HEK293 (cell line): ENCODE measurements at regions not wholly inside any gene's neighbourhood (a gene's known extent, or its start where the extent isn't known, plus 50 kb on each side); places are given as distances from the start of the nearest gene placed in this dataset.

ENCODE experiments used
- CTCF ChIA-PET: fragments of 350-600 bp; formaldehyde crosslinking; extraction: SDS; loops from one replicate; lab custom pipeline; 2021; ENCODE audit warnings: antibody characterized with exemption; lab: Yijun Ruan, JAX
- POLR2A ChIA-PET: fragments of 300-600 bp; formaldehyde crosslinking; extraction: SDS; loops from one replicate; lab custom pipeline; 2020; ENCODE audit warnings: antibody characterized with exemption, inconsistent platforms; lab: Yijun Ruan, JAX
- H3K27ac ChIP-seq: fragments of 200-500 bp; sonication (Bioruptor generic); 2 replicates; pipeline ENCODE4 v1.5.1; 2014; ENCODE audit warnings: low read depth, low read length, control low read depth, inconsistent platforms; ENCODE audit errors: extremely low read depth
- H3K36me3 ChIP-seq, 2 experiments: fragments of 200-500 bp in 1 of 2; sonication (Bioruptor generic) in 1 of 2; 1 replicate in 1 of 2; 2 replicates in 1 of 2; pipeline ENCODE4 v1.5.1; 2014 to 2017; ENCODE audit warnings: inconsistent platforms in 2 of 2, low read length in 2 of 2; ENCODE audit not compliant: control insufficient read depth in 2 of 2, insufficient read depth in 1 of 2
- H3K4me1 ChIP-seq: fragments of 200-500 bp; sonication (Bioruptor generic); 2 replicates; pipeline ENCODE4 v1.5.1; 2014; ENCODE audit warnings: mild to moderate bottlenecking, low read length, inconsistent platforms; ENCODE audit not compliant: control insufficient read depth, insufficient read depth
- H3K4me3 ChIP-seq: 2 replicates; pipeline ENCODE4 v1.5.1; 2011; ENCODE audit warnings: low read depth, mild to moderate bottlenecking, control low read depth, low read length, moderate library complexity
- H3K9me3 ChIP-seq: fragments of 200-500 bp; sonication (Bioruptor generic); 2 replicates; pipeline ENCODE4 v1.5.1; 2014; ENCODE audit warnings: low read depth, low read length, inconsistent platforms; ENCODE audit not compliant: control insufficient read depth, insufficient read depth
- FEZF1 ChIP-seq: fragments of 450-650 bp; formaldehyde crosslinking; IDR thresholded peaks from 2 replicates; pipeline ENCODE4 v1.5.1; 2016; ENCODE audit warnings: missing biosample characterization, missing genetic modification characterization
- HOXC10 ChIP-seq: sonication (generic); formaldehyde crosslinking; IDR thresholded peaks from 2 replicates; pipeline ENCODE4 v1.8.1; 2023; ENCODE audit warnings: mild to moderate bottlenecking, missing genetic modification reagents
- HOXD13 ChIP-seq: sonication (generic); formaldehyde crosslinking; IDR thresholded peaks from 2 replicates; pipeline ENCODE4 v1.8.0; 2022; ENCODE audit warnings: missing genetic modification reagents, borderline replicate concordance
- YY2 ChIP-seq: fragments of 450-650 bp; formaldehyde crosslinking; IDR thresholded peaks from 2 replicates; pipeline ENCODE4 v1.5.1; 2016; ENCODE audit warnings: missing biosample characterization, missing genetic modification characterization
- ZBTB1 ChIP-seq: fragments of 450-650 bp; formaldehyde crosslinking; IDR thresholded peaks from 2 replicates; pipeline ENCODE4 v1.5.1; 2016; ENCODE audit warnings: missing biosample characterization, missing genetic modification characterization
- ZFP37 ChIP-seq: fragments of 450-650 bp; formaldehyde crosslinking; IDR thresholded peaks from 2 replicates; pipeline ENCODE4 v1.5.1; 2016; ENCODE audit warnings: missing biosample characterization, missing genetic modification characterization
- ZNF146 ChIP-seq: fragments of 450-650 bp; formaldehyde crosslinking; IDR thresholded peaks from 2 replicates; pipeline ENCODE4 v1.5.1; 2016; ENCODE audit warnings: missing biosample characterization, missing genetic modification characterization
- ZNF184 ChIP-seq: fragments of 450-650 bp; IDR thresholded peaks from 2 replicates; pipeline ENCODE4 v1.5.1; 2018; ENCODE audit warnings: missing biosample characterization, mild to moderate bottlenecking, missing genetic modification characterization
- ZNF248 ChIP-seq: fragments of 450-650 bp; formaldehyde crosslinking; IDR thresholded peaks from 2 replicates; pipeline ENCODE4 v1.5.1; 2017; ENCODE audit warnings: missing biosample characterization, missing genetic modification characterization
- ZNF266 ChIP-seq: fragments of 450-650 bp; formaldehyde crosslinking; IDR thresholded peaks from 2 replicates; pipeline ENCODE4 v1.5.1; 2016; ENCODE audit warnings: missing biosample characterization, missing genetic modification characterization, low read depth
- ZNF280D ChIP-seq: fragments of 450-650 bp; formaldehyde crosslinking; IDR thresholded peaks from 2 replicates; pipeline ENCODE4 v1.5.1; 2016; ENCODE audit warnings: missing biosample characterization, missing genetic modification characterization
- ZNF324 ChIP-seq: fragments of 450-650 bp; formaldehyde crosslinking; IDR thresholded peaks from 2 replicates; pipeline ENCODE4 v1.5.1; 2016; ENCODE audit warnings: missing biosample characterization, missing genetic modification characterization
- ZNF350 ChIP-seq: fragments of 450-650 bp; formaldehyde crosslinking; IDR thresholded peaks from 2 replicates; pipeline ENCODE4 v1.5.0; 2017; ENCODE audit warnings: missing biosample characterization, mild to moderate bottlenecking, missing genetic modification characterization
- ZNF37A ChIP-seq: fragments of 450-650 bp; IDR thresholded peaks from 2 replicates; pipeline ENCODE4 v1.5.1; 2018; ENCODE audit warnings: missing biosample characterization, missing genetic modification characterization
- ZNF391 ChIP-seq: fragments of 450-650 bp; formaldehyde crosslinking; IDR thresholded peaks from 2 replicates; pipeline ENCODE4 v1.5.1; 2016; ENCODE audit warnings: low read depth, missing biosample characterization, missing genetic modification characterization, borderline replicate concordance
- ZNF426 ChIP-seq: fragments of 450-650 bp; formaldehyde crosslinking; IDR thresholded peaks from 2 replicates; pipeline ENCODE4 v1.5.1; 2017; ENCODE audit warnings: missing biosample characterization, missing genetic modification characterization, mild to moderate bottlenecking, inconsistent platforms, moderate library complexity
- ZNF473 ChIP-seq: fragments of 450-650 bp; formaldehyde crosslinking; IDR thresholded peaks from 2 replicates; pipeline ENCODE4 v1.5.1; 2017; ENCODE audit warnings: missing biosample characterization, missing genetic modification characterization
- ZNF518A ChIP-seq: fragments of 450-650 bp; formaldehyde crosslinking; conservative IDR thresholded peaks from 2 replicates; pipeline ENCODE4 v1.5.1; 2016; ENCODE audit warnings: low read depth, missing biosample characterization, missing genetic modification characterization
- ZNF623 ChIP-seq: fragments of 450-650 bp; formaldehyde crosslinking; IDR thresholded peaks from 2 replicates; pipeline ENCODE4 v1.5.1; 2016; ENCODE audit warnings: missing biosample characterization, missing genetic modification characterization
- ZNF791 ChIP-seq: fragments of 450-650 bp; formaldehyde crosslinking; IDR thresholded peaks from 2 replicates; pipeline ENCODE4 v1.5.1; 2016; ENCODE audit warnings: missing biosample characterization, missing genetic modification characterization
- ZNF830 ChIP-seq: fragments of 450-650 bp; IDR thresholded peaks from 2 replicates; pipeline ENCODE4 v1.5.0; 2018; ENCODE audit warnings: missing biosample characterization, missing genetic modification characterization, low read depth, mild to moderate bottlenecking, moderate library complexity
- TF ChIP-seq, protein P1 (sequence below): fragments of 450-650 bp; formaldehyde crosslinking; IDR thresholded peaks from 2 replicates; pipeline ENCODE4 v1.5.1; 2016; ENCODE audit warnings: missing biosample characterization, missing genetic modification characterization
- TF ChIP-seq, protein P2 (sequence below): fragments of 450-650 bp; formaldehyde crosslinking; IDR thresholded peaks from 2 replicates; pipeline ENCODE4 v1.5.1; 2017; ENCODE audit warnings: missing biosample characterization, missing genetic modification characterization

DNA sequence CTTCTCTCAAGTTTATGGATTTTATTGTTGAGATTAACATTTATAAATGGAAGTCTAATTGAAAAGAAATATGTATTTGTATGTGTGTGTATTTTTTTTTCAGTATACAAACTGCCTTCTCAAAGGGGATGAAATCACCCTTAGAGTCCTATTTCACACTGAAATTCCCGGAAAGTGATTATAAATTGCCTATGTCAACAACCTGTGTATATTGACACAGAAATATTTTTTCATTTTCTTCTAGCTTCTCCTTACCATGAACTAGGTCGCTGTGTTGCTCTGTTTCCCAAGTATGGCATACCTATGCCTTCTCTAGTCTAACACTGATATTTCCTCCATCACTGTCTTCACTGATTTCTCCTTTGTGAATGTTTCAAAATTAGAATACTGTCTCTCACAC lies 444.0 kb upstream of the AZI2 start:
- H3K27ac ChIP-seq, result no peak overlapping the region
- H3K9me3 ChIP-seq, result no peaks in the 10 kb centered on the region
- TF ChIP-seq ZNF518A (tag by site-specific recombination) (no peak), ZNF391 (tag by site-specific recombination) (no peak), HOXC10 (no peak), ZNF248 (tag by site-specific recombination) (no peak), ZNF830 (tag by site-specific recombination) (no peak), HOXD13 (CRISPR knock-in tag) (no peak), ZNF146 (no peak), ZNF350 (tag by site-specific recombination) (no peak), ZNF324 (no peak), ZNF426 (no peak), ZNF184 (no peak), ZFP37 (no peak), ZNF266 (tag by site-specific recombination) (no peak)
- TF ChIP-seq, protein P1, sequence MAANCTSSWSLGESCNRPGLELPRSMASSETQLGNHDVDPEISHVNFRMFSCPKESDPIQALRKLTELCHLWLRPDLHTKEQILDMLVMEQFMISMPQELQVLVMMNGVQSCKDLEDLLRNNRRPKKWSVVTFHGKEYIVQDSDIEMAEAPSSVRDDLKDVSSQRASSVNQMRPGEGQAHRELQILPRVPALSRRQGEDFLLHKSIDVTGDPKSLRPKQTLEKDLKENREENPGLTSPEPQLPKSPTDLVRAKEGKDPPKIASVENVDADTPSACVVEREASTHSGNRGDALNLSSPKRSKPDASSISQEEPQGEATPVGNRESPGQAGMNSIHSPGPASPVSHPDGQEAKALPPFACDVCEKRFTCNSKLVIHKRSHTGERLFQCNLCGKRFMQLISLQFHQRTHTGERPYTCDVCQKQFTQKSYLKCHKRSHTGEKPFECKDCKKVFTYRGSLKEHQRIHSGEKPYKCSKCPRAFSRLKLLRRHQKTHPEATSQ (tag by site-specific recombination), result no peak
- no peaks in the 10 kb centered on the region for H3K36me3 ChIP-seq
- H3K4me3 ChIP-seq, result no peak overlapping the region
- CTCF ChIA-PET, result interaction anchor here (0.5 to 1.4 kb wide), 2 partner anchors 123 to 125 kb away, joined by 3 read pairs; no protein-coding TSS in a partner anchor
- no peaks in the 10 kb centered on the region for H3K4me1 ChIP-seq
- POLR2A ChIA-PET, result no interaction called here

- ChIA-PET CTCF (no interaction called here), POLR2A (no interaction called here)
- H3K4me3 ChIP-seq, result no peak overlapping the region
- no peaks in the 10 kb centered on the region for H3K36me3 ChIP-seq
- no peaks in the 10 kb centered on the region for H3K4me1 ChIP-seq
- H3K9me3 ChIP-seq, result no peaks in the 10 kb centered on the region
- no peak overlapping the region for H3K27ac ChIP-seq
- no peak for TF ChIP-seq ZNF280D (tag by site-specific recombination)
- TF ChIP-seq ZNF791, result no peak
- TF ChIP-seq ZNF473 (tag by site-specific recombination), result no peak
- TF ChIP-seq, protein P1 (tag by site-specific recombination), result no peak
- TF ChIP-seq FEZF1, result no peak
- no peak for TF ChIP-seq ZNF623 (tag by site-specific recombination)
- no peak for TF ChIP-seq ZNF426
- TF ChIP-seq ZBTB1 (tag by site-specific recombination), result no peak
- no peak for TF ChIP-seq YY2 (tag by site-specific recombination)
- no peak for TF ChIP-seq ZNF37A (tag by site-specific recombination)
- TF ChIP-seq, protein P2, sequence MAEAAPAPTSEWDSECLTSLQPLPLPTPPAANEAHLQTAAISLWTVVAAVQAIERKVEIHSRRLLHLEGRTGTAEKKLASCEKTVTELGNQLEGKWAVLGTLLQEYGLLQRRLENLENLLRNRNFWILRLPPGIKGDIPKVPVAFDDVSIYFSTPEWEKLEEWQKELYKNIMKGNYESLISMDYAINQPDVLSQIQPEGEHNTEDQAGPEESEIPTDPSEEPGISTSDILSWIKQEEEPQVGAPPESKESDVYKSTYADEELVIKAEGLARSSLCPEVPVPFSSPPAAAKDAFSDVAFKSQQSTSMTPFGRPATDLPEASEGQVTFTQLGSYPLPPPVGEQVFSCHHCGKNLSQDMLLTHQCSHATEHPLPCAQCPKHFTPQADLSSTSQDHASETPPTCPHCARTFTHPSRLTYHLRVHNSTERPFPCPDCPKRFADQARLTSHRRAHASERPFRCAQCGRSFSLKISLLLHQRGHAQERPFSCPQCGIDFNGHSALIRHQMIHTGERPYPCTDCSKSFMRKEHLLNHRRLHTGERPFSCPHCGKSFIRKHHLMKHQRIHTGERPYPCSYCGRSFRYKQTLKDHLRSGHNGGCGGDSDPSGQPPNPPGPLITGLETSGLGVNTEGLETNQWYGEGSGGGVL, result no peak
Observed at GRCh38 chr3:28799084-28799483, 450.5 kb upstream of the AZI2 start.
